Cardiac fibroblast (primary cell): ENCODE measurements at regions not wholly inside any gene's neighbourhood (a gene's known extent, or its start where the extent isn't known, plus 50 kb on each side); places are given as distances from the start of the nearest gene placed in this dataset.

Source experiments
- DNase-seq, 2 donors: peaks; one replicate each; pipeline versions ENCODE4 v3.0.0 to v3.0.0-alpha.2; 2010; ENCODE audit warnings: low read depth in 2 of 2
- H3K4me3 ChIP-seq, 2 donors: replicated peaks in 1 of 2; 1 replicate in 1 of 2; 2 replicates in 1 of 2; pipeline ENCODE4 v1.5.1; 2011; ENCODE audit warnings: low read depth in 2 of 2, low read length in 2 of 2, mild to moderate bottlenecking in 2 of 2, moderate library complexity in 1 of 2
- CTCF ChIP-seq: IDR thresholded peaks from one replicate; pipeline ENCODE4 v1.5.1; 2011; ENCODE audit warnings: low read depth, mild to moderate bottlenecking, low read length, inconsistent platforms

DNA sequence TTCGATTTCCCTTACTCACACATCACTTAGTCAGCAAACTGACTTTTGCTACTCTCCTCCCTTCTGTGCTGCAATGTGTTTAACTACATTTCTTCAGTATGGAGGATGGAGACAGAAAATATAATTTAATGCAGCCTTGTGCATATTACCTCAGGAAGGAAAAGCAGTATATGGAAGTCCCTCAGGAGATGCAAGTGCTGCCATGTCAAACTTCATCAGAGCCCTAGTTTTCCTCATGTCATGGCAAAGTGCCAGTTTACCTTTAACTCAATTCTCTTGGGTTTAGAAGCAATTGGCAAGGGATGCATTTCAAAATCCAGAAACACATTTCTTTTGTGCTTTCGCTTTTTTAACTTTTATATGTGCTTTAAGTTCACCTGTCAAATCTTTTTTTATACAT is 365.4 kb downstream of the ISL1 start:
- no peak for TF ChIP-seq CTCF
- DNase-seq = no peak
- H3K4me3 ChIP-seq = no peak overlapping the region
